ENCODE measurements at regions not wholly inside any gene's neighbourhood (a gene's known extent, or its start where the extent isn't known, plus 50 kb on each side); places are given as distances from the start of the nearest gene placed in this dataset.

GRCh38 chr9:118330191-118330986 lies 626.2 kb downstream of the TLR4 start:
- Histone ChIP-seq H3K27me3 (ENCODE audit: control insufficient read depth, insufficient read depth, low read length) (no peaks in the 10 kb centered on the region), H3K4me1 (ENCODE audit: control insufficient read depth in 2 of 3, insufficient read depth in 2 of 3, low read depth in 1 of 3, low read length in 3 of 3) (no peaks in the 10 kb centered on the region), H3K9ac (ENCODE audit: low read length in 3 of 3) (no peak overlapping the region), H3K4me3 (ENCODE audit: low read length in 3 of 3) (no peak overlapping the region), H3K27ac (ENCODE audit: low read depth in 2 of 2, low read length in 2 of 2) (no peak overlapping the region), H3K36me3 (ENCODE audit: control insufficient read depth in 2 of 3, insufficient read depth in 3 of 3, low read length in 3 of 3) (no peaks in the 10 kb centered on the region), H3K9me3 (ENCODE audit: control insufficient read depth in 2 of 3, insufficient read depth in 1 of 3, low read length in 3 of 3) (no peaks in the 10 kb centered on the region)
- no peak for DNase-seq
- no peak for FAIRE-seq
- intact Hi-C loops (cut with DNase I), result no loop called here
- TF ChIP-seq CTCF (IDR thresholded peaks at IDR 0.05; ENCODE audit: borderline replicate concordance, extremely low read depth, insufficient read depth), result no peak

GRCh38 chr9:118331622-118332045 lies 627.4 kb downstream of the TLR4 start:
- no peak for TF ChIP-seq CTCF (IDR thresholded peaks at IDR 0.05; ENCODE audit: borderline replicate concordance, extremely low read depth, insufficient read depth)
- H3K27me3 ChIP-seq (ENCODE audit: control insufficient read depth, insufficient read depth, low read length), result no peaks in the 10 kb centered on the region
- no peaks in the 10 kb centered on the region for H3K36me3 ChIP-seq (ENCODE audit: control insufficient read depth in 2 of 3, insufficient read depth in 3 of 3, low read length in 3 of 3)
- DNase-seq (peak in 1 of 5 donors; percentile 10), FAIRE-seq (no peak)
- H3K4me3 ChIP-seq (ENCODE audit: low read length in 3 of 3), result no peak overlapping the region
- H3K9me3 ChIP-seq (ENCODE audit: control insufficient read depth in 2 of 3, insufficient read depth in 1 of 3, low read length in 3 of 3), result no peaks in the 10 kb centered on the region
- intact Hi-C loops (cut with DNase I), result no loop called here
- peaks cover 0 to 7% (median 0%) of the 10 kb centered on the region in 3 donors for H3K4me1 ChIP-seq (ENCODE audit: control insufficient read depth in 2 of 3, insufficient read depth in 2 of 3, low read depth in 1 of 3, low read length in 3 of 3)
- peak overlapping the region; percentile 41 to 51 for H3K27ac ChIP-seq (ENCODE audit: low read depth in 2 of 2, low read length in 2 of 2)
- no peak overlapping the region for H3K9ac ChIP-seq (ENCODE audit: low read length in 3 of 3)

- DNase-seq (no peak), FAIRE-seq (no peak)
- H3K27me3 ChIP-seq (ENCODE audit: control insufficient read depth, insufficient read depth, low read length), result no peaks in the 10 kb centered on the region
- peaks cover 0 to 7% (median 0%) of the 10 kb centered on the region in 3 donors for H3K4me1 ChIP-seq (ENCODE audit: control insufficient read depth in 2 of 3, insufficient read depth in 2 of 3, low read depth in 1 of 3, low read length in 3 of 3)
- no peak overlapping the region for H3K27ac ChIP-seq (ENCODE audit: low read depth in 2 of 2, low read length in 2 of 2)
- no peaks in the 10 kb centered on the region for H3K36me3 ChIP-seq (ENCODE audit: control insufficient read depth in 2 of 3, insufficient read depth in 3 of 3, low read length in 3 of 3)
- H3K9ac ChIP-seq (ENCODE audit: low read length in 3 of 3), result no peak overlapping the region
- H3K4me3 ChIP-seq (ENCODE audit: low read length in 3 of 3), result no peak overlapping the region
- no peaks in the 10 kb centered on the region for H3K9me3 ChIP-seq (ENCODE audit: control insufficient read depth in 2 of 3, insufficient read depth in 1 of 3, low read length in 3 of 3)
- no peak for TF ChIP-seq CTCF (IDR thresholded peaks at IDR 0.05; ENCODE audit: borderline replicate concordance, extremely low read depth, insufficient read depth)
- intact Hi-C loops (cut with DNase I), result no loop called here
Observed at GRCh38 chr9:118336250-118336942, 632.2 kb downstream of the TLR4 start.
